HG03460 (cell line): ENCODE measurements at regions not wholly inside any gene's neighbourhood (a gene's known extent, or its start where the extent isn't known, plus 50 kb on each side); places are given as distances from the start of the nearest gene placed in this dataset.
"Not testable (repeated sequence)": the region's sequence is repeated elsewhere in the genome, so short reads cannot be mapped to it uniquely, and the experiment has no call there.

Experiments
- ATAC-seq: cut with Tn5 transposase; IDR thresholded peaks from one replicate; pipeline ENCODE4 v1.9.1; 2021; ENCODE audit not compliant: unreplicated experiment

DNA sequence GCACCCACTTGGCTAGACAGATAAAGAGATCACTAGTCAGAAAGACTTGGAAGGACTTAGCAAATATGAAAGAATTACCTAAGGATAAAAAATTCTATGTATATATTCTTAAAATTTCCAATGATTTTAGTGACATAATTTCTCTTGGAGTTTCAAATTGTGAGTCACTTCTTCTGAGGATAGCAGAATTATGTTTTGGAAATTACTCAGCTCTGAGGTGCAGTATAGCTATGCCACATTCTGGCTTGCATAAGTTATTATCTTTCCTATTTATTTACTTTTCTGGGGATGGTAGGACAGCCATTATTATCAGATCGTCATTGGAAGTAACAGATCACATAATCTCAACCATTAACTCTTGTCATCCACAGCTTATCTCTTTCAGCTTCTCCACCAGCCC lies 853.5 kb downstream of the TRIML1 start:
- no peak for ATAC-seq

DNA sequence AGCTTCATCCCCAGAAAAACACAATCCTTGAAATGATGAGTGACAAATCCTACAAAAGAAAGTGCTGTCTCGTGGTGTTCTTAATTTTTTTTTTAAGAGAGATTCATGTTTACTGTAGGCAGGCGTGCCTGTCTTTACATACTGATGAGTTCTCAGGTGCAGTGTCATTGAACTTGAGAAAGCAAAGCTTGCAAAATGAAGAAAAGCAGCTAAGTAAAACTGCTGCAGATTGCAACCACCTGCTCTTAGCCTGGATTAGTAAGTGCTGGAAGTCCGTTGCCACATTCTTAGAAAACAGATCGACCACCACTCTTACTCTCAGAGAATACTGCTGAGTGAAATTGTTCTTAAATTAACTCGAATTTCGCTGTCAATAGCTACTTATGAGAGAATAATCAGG lies 854.6 kb downstream of the TRIML1 start:
- ATAC-seq: no peak

DNA sequence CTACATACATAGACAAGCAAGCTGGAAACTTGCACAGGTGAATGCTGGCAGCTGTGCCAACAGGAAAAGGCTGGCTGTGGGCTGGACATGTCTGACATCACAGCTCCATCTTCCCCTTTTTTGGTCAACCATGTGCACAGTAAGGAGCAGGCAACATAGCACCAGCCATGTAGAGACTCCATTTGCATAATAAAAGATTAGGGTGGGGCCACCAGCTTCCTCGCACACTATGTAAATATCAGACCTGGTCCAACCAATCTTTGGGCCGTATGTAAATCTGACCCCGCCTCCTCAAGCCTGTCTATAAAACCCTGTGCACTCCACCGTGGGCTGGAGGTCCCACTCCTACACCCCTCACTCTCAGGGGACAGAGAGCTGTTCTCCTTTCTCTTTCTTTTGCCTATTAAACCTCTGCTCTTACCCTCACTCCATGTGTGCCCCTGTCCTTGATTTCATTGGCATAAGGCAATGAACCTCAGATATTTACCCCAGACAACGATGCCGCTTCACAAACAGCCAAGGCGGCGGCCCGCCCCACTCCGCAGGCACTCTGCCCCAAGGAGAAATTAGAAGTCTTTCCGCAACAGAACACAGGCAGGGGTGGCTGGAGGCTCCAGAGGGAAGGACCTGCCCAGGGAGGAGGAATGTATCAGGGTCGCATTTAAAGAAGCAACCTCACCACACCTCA lies 862.2 kb downstream of the TRIML1 start:
- ATAC-seq: no peak

DNA sequence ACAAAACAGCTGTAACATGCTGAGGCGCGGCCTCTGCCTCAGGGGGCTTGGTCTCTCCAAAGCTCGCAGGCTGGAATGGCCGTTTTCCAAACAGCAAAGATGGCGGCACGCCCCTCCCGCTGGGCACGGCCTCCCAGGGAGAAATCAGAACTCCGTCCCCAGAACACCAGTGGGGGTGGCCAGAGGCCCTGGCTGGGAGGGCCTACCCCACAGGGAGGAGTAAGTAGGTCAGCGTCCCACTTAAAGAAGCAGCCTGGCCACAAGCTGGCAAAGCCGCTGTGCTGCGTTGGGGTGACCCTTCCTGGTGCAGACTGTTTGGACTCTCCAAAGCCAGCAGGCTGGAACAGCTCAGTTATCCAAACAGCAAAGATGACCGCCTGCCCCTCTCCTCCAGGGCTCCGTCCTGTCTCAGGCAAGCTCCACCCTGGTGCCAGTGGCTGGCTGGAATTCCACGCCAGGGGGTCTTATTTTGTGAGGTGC lies 862.8 kb downstream of the TRIML1 start:
- ATAC-seq: no peak

DNA sequence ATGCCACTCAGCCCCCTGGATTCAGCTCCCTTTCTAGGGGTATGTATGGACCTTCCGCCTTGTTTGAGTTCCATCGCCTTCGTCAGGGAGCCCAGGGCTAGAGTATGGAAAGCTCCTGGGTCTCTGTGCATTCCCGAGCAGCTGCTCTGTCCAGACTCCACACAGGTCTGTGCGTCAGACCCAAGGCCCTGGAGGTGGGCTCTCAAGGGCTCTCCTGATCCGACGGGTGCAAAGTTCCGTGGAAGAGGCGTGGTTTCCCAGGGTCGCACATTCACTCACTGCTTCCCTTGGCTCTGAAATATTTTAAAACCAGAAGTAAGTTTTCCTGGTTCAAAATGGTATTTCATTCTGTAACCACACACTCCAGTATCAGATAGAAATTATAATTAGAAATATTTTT lies 863.2 kb downstream of the TRIML1 start:
- no peak for ATAC-seq

DNA sequence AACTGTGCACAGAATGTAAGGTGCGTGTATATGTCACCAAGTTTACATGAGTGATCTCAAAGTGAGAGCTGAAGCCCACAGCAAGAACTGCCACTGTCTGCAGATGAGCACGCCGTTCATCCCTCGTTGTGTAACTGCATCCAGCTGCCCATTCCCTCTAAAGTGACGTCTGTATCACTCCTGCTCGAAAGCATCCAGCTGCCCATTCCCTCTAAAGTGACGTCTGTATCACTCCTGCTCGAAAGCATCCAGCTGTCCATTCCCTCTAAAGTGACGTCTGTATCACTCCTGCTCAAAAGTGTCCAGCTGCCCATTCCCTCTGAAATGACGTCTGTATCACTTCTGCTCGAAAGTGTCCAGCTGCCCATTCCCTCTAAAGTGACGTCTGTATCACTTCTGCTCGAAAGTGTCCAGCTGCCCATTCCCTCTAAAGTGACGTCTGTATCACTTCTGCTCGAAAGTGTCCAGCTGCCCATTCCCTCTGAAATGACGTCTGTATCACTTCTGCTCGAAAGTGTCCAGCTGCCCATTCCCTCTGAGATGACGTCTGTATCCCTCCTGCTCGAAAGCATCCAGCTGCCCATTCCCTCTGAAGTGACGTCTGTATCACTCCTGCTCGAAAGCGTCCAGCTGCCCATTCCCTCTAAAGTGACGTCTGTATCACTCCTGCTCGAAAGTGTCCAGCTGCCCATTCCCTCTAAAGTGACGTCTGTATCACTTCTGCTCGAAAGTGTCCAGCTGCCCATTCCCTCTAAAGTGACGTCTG lies 871.4 kb downstream of the TRIML1 start:
- ATAC-seq: not testable (repeated sequence)

DNA sequence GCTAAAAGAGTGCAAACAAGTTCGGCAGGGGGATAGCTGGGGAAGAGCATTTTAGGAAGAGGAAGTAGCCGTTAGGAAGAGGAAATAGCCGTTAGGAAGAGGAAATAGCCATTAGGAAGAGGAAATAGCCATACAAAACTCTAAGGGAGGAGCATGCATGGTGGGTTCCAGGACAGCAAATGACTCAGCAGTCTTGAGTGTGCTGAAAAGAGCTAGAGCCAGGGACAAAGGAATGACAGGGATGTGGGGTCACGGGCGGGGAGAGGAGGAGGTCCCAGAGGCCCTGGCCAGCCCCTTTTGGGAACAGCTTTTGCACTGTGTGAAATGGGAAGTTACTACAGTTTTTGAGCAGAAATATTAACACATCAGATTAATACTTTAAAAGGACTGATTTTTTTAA lies 882.6 kb downstream of the TRIML1 start:
- no peak for ATAC-seq

DNA sequence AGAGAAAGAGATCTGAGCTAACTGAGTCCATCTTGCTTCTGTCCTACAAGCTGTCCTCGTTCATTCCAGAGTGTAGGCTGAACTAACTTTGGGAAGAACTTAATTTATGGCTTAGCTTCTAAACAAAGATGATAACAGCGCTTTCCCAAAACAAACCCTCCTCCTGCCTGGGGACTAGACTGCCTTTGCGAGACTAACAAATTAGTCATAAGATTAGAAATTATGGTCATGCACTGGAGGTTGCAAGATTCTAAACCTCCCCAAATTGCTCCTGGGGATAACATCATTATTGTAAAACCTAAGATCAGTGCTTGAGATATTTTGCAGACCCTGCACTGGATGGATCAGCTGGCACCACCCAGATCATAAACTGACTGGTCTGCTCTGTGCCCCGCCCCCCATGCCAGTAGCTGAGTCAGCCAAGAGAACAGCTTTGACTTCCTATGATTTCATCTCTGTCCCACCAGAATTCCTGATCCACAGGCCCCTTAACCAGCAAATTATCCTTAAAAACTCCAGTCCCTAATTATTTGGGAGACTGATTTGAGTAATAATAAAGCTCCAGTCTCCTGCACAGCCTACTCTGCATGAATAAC lies 883.3 kb downstream of the TRIML1 start:
- ATAC-seq: no peak

DNA sequence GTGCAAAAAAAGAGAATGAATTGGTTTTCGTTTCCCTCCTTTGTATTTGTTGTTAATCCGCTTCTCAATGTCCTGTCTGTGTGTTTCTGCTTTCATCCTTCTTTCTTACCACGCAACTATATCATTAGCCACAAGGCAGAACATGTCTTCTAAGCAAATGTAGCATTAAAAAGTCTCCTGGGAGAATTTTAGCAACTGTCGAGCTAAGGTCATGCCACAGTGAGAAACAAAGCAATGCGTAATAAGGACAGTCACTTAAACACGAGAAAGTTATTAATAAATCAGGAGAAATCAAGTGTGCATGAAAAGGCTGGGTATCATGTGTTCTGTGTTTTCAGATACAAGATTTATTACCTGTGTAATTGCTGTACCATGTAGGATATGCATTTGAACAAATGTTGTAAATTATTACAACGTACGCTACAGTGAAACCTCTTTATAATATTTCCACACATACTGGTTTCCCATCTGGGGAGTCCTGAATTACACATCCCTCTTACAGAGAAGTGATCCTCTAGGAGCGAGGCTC lies 890.8 kb downstream of the TRIML1 start:
- no peak for ATAC-seq

DNA sequence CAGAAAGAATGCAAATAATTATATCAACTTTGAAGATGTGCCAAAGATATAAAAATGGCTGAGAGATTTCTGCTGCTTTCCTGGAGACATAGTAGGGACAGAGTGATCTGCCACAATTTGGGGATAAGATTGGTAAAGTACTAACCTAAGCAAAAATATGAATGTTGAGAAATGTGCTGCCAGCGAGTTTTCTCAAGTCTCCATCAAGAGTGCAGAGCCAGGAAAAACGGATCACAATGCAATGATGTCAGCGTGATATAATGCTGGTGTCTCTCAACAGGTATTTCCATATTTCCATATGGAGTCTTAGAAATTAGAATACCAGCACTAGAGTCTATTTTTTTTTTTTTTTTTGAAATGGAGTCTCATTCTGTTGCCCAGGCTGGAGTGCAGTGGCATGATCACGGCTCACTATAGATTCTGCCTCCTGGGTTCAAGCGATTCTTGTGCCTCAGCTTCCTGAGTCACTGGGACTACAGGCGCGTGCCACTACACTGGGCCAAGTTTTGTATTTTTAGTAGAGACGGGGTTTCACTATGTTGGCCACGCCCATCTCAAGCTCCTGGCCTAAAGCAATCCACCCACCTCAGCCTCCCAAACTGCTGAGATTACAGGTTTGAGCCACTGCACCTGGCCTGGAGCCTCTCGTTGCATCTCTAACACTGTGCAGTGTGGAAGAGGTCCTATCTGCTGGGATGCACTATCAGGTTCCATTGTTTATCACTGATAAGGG lies 893.5 kb downstream of the TRIML1 start:
- no peak for ATAC-seq

DNA sequence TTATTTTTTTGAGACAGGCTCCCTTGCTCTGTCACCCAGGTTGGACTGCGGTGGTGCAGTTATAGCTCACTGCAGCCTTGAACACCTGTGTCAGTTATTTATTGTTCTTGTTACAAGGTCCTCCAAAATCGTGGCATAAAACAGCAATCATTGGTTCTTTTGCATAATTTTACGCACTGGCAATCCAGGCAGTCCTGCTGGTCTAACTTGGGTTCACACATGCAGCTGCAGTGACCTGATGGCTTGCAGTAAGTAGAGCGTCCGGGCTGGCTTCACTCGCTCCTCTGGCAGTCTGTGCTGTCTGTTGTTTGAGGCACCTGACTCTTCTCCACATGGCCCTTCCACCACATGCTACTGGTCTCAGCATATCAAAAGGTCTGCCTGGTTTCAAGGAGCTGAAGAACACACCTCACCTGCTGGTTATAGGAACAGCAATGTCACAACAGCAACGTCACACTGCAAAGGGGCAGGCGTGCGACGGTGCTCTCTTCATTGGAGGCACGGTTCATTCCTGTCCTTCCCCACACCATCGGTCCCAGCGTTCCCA lies 894.6 kb downstream of the TRIML1 start:
- no peak for ATAC-seq

DNA sequence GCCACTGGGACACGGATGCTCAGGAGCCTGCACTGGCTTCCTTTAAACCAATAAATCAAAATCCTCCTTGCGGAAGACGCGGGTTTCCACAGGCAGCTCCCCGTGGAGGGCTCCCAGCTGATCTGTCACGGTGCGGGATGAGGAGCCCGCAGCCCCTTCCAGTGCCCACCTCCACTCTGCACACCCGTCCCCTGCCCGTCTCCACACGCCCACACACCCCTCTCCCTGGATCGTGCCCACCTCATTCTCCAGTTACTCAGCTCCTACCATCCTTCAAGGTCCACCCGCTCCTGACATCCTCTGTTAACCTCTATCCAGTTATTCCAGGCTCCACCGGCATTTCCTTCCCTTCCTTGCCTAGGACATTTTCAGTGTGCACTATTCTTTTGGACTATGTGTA lies 895.9 kb downstream of the TRIML1 start:
- ATAC-seq: no peak

DNA sequence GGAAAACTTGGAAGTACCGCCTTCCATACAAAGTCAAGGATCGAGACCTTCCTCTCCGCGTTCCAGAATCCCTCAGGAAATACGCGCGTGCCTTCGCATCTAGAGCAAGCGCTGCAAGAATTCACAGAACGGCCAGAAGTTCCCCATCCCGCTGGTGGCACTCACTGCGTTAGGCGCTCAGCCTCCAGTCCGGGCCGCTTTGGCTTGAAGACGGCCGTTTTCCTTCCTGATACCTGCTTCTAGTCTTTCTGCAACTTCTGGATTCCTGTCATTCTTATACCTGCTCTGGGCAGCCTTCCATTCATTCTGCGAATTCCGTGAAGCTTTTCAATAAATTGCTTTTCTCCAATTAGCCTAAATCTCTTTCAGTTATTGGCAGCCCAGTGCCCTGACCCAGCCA lies 896.4 kb downstream of the TRIML1 start:
- no peak for ATAC-seq

DNA sequence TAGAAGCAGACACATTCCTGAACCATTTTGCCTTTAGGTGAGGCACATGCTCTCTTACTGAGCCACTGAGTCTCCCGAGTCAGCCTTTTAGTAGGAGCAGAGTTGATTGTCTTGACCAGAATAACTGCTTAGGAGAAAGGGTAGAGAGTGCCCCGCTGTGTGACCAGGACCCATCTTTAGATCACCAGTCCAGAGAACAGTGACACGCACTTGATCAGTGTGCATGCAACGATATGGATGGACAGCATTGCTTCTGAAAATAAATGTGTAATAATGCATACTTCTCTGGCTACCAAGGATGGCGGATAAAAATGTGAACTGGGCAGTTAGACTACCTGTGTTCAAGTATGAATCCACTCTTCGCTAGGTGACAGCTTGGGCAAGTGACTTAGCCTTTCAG lies 897.7 kb downstream of the TRIML1 start:
- no peak for ATAC-seq

DNA sequence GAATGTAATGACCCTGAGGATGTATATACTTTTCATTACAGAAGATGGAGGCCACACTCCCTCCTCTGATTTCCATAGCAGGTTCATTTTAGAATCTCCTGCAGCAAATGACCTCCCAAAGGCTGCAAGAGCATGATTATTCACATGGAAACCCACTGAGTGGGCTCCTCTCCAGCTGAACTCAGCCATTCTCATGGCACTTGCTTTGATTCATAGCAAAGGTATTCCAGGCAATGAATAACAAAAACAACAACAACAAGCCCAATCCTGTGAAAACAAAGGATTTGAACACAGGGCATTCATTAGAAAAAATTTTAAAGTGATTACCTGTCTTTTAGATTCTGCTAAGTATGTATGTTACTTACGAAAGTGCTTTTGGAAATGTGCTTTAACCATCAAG lies 894.0 kb upstream of the FRG1 start:
- no peak for ATAC-seq

DNA sequence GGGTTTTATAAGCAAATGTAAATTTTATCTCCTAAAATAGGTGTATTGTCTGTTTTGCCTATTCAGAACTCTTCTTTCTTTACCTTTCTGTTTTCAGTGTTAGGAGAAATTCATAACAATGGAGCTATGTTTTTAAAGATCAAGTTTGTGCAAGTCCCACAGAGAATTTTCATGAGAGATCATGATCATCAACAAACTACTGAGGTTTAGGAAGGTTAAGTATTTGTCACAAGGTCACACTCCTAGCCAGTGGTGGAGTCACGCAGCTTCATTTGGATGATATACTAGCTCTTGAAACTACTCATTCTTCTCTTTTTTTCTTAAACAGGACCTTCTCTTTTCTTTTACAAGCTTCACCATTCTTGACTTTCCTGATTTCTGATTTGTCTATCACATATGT lies 892.6 kb upstream of the FRG1 start:
- ATAC-seq: no peak

DNA sequence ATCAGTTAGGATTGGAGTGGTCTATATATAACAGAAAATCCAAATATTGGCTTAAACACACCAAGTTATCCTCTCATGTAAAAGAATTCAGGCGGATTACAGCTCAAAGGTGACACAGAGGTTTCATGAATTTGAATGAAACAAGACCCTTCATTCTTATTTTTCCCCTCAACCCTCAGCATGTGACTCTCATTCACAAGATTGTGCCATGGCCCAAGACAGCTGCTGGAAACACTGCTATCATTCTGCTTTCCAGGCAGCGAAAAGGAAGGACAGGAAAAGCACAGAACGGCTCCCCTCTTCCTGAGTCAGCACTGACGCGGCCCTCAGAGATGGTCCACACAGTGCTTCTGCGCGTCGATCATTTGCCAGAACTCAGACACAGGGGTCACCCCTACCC lies 891.0 kb upstream of the FRG1 start:
- ATAC-seq: no peak

DNA sequence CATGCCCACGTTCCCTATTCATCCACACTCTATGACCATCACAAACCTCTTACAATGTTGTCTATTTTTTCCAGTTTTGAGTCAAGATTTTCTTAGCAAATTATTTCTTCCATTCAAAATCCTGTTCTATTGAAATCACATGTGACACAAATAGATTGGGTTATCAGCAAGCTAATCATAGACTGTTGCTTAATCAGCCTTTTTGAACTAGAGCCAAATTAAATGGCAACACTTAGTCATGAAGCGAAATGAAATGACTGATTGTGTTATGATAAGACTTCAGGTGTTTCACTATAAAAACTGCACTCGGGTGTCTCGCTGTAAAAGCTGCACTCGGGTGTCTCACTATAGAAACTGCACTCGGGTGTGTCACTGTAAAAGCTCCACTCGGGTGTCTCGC lies 890.0 kb upstream of the FRG1 start:
- ATAC-seq: no peak

DNA sequence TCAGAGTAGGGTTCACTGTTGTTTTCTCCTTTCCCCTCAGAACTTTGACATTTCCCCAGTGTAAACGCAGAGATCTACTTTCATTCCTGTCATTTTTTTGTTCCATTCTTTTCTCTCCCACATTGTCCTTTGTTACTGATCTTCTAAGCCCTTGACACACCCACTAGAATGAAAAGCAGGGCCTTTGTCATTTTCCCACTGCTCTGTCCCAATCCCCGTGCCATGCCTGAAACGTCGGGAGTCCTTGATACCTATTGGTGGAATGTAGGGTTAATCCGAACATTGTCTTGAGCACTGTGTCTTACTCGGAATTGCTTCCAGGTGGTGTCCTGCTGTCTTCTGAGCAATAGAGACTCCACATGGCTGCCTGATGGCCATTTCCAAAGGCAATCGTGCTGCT lies 887.1 kb upstream of the FRG1 start:
- ATAC-seq: no peak

DNA sequence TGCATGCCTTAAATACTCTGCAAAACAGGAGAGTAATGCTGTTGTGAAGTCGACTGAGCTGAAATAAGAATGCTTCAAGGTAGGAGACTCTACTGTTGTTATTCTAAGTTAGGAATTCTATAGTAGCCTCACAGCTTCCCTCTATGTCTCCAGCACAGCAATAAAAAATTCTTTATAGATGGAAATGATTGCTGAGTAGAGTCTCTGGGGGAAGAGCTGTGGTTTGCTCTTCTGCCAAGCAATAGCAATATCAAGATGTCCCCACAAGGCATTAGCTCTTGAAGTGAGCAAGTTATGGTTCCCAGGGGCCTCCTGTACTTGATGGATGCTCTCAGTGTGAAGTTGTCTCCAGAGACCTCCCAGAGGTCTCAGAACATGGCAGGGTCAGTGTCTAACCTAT lies 880.6 kb upstream of the FRG1 start:
- ATAC-seq: no peak
